ENCODE measurements at regions not wholly inside any gene's neighbourhood (a gene's known extent, or its start where the extent isn't known, plus 50 kb on each side); places are given as distances from the start of the nearest gene placed in this dataset.

GRCh38 chr15:35929740-35930444, 383.9 kb upstream of the DPH6 start:
- Histone ChIP-seq H3K4me3 (ENCODE audit: low read length in 2 of 2) (no peak overlapping the region), H3K27ac (ENCODE audit: low read depth in 2 of 2, low read length in 2 of 2) (no peak overlapping the region), H3K27me3 (ENCODE audit: control insufficient read depth in 2 of 2, insufficient read depth in 2 of 2, low read length in 2 of 2) (no peaks in the 10 kb centered on the region), H3K9ac (ENCODE audit: low read depth in 1 of 2, low read length in 2 of 2) (no peak overlapping the region), H3K4me1 (ENCODE audit: control insufficient read depth in 2 of 2, insufficient read depth in 2 of 2, low read length in 2 of 2) (no peaks in the 10 kb centered on the region), H3K9me3 (ENCODE audit: control insufficient read depth in 2 of 2, low read length in 2 of 2) (no peaks in the 10 kb centered on the region), H3K36me3 (ENCODE audit: control insufficient read depth in 2 of 2, insufficient read depth in 2 of 2, low read length in 2 of 2) (no peaks in the 10 kb centered on the region)

- Histone ChIP-seq H3K36me3 (ENCODE audit: control insufficient read depth in 2 of 2, insufficient read depth in 2 of 2, low read length in 2 of 2) (no peaks in the 10 kb centered on the region), H3K4me1 (ENCODE audit: control insufficient read depth in 2 of 2, insufficient read depth in 2 of 2, low read length in 2 of 2) (no peaks in the 10 kb centered on the region), H3K9me3 (ENCODE audit: control insufficient read depth in 2 of 2, low read length in 2 of 2) (no peaks in the 10 kb centered on the region), H3K4me3 (ENCODE audit: low read length in 2 of 2) (no peak overlapping the region), H3K27ac (ENCODE audit: low read depth in 2 of 2, low read length in 2 of 2) (no peak overlapping the region), H3K27me3 (ENCODE audit: control insufficient read depth in 2 of 2, insufficient read depth in 2 of 2, low read length in 2 of 2) (no peaks in the 10 kb centered on the region), H3K9ac (ENCODE audit: low read depth in 1 of 2, low read length in 2 of 2) (no peak overlapping the region)
Measured at GRCh38 chr15:35931799-35932341, 385.9 kb upstream of the DPH6 start.

- H3K4me3 ChIP-seq (ENCODE audit: low read length in 2 of 2) = no peak overlapping the region
- H3K36me3 ChIP-seq (ENCODE audit: control insufficient read depth in 2 of 2, insufficient read depth in 2 of 2, low read length in 2 of 2) = no peaks in the 10 kb centered on the region
- H3K9me3 ChIP-seq (ENCODE audit: control insufficient read depth in 2 of 2, low read length in 2 of 2) = no peaks in the 10 kb centered on the region
- H3K27me3 ChIP-seq (ENCODE audit: control insufficient read depth in 2 of 2, insufficient read depth in 2 of 2, low read length in 2 of 2) = no peaks in the 10 kb centered on the region
- H3K27ac ChIP-seq (ENCODE audit: low read depth in 2 of 2, low read length in 2 of 2) = no peak overlapping the region
- no peak overlapping the region for H3K9ac ChIP-seq (ENCODE audit: low read depth in 1 of 2, low read length in 2 of 2)
- no peaks in the 10 kb centered on the region for H3K4me1 ChIP-seq (ENCODE audit: control insufficient read depth in 2 of 2, insufficient read depth in 2 of 2, low read length in 2 of 2)
Measured at GRCh38 chr15:35932531-35932930, 386.6 kb upstream of the DPH6 start.

- H3K27ac ChIP-seq (ENCODE audit: low read depth in 2 of 2, low read length in 2 of 2) = no peak overlapping the region
- no peaks in the 10 kb centered on the region for H3K27me3 ChIP-seq (ENCODE audit: control insufficient read depth in 2 of 2, insufficient read depth in 2 of 2, low read length in 2 of 2)
- H3K9me3 ChIP-seq (ENCODE audit: control insufficient read depth in 2 of 2, low read length in 2 of 2) = no peaks in the 10 kb centered on the region
- no peak overlapping the region for H3K4me3 ChIP-seq (ENCODE audit: low read length in 2 of 2)
- H3K9ac ChIP-seq (ENCODE audit: low read depth in 1 of 2, low read length in 2 of 2) = no peak overlapping the region
- H3K36me3 ChIP-seq (ENCODE audit: control insufficient read depth in 2 of 2, insufficient read depth in 2 of 2, low read length in 2 of 2) = no peaks in the 10 kb centered on the region
- H3K4me1 ChIP-seq (ENCODE audit: control insufficient read depth in 2 of 2, insufficient read depth in 2 of 2, low read length in 2 of 2) = no peaks in the 10 kb centered on the region
Measured at GRCh38 chr15:35933531-35933930, 387.6 kb upstream of the DPH6 start.

- no peak overlapping the region for H3K9ac ChIP-seq (ENCODE audit: low read depth in 1 of 2, low read length in 2 of 2)
- H3K27me3 ChIP-seq (ENCODE audit: control insufficient read depth in 2 of 2, insufficient read depth in 2 of 2, low read length in 2 of 2) = no peaks in the 10 kb centered on the region
- H3K36me3 ChIP-seq (ENCODE audit: control insufficient read depth in 2 of 2, insufficient read depth in 2 of 2, low read length in 2 of 2) = no peaks in the 10 kb centered on the region
- H3K4me3 ChIP-seq (ENCODE audit: low read length in 2 of 2) = no peak overlapping the region
- H3K9me3 ChIP-seq (ENCODE audit: control insufficient read depth in 2 of 2, low read length in 2 of 2) = no peaks in the 10 kb centered on the region
- H3K4me1 ChIP-seq (ENCODE audit: control insufficient read depth in 2 of 2, insufficient read depth in 2 of 2, low read length in 2 of 2) = no peaks in the 10 kb centered on the region
- no peak overlapping the region for H3K27ac ChIP-seq (ENCODE audit: low read depth in 2 of 2, low read length in 2 of 2)
Measured at GRCh38 chr15:35934383-35935049, 388.6 kb upstream of the DPH6 start.

- Histone ChIP-seq H3K9me3 (ENCODE audit: control insufficient read depth in 2 of 2, low read length in 2 of 2) (no peaks in the 10 kb centered on the region), H3K36me3 (ENCODE audit: control insufficient read depth in 2 of 2, insufficient read depth in 2 of 2, low read length in 2 of 2) (no peaks in the 10 kb centered on the region), H3K27me3 (ENCODE audit: control insufficient read depth in 2 of 2, insufficient read depth in 2 of 2, low read length in 2 of 2) (no peaks in the 10 kb centered on the region), H3K9ac (ENCODE audit: low read depth in 1 of 2, low read length in 2 of 2) (no peak overlapping the region), H3K4me3 (ENCODE audit: low read length in 2 of 2) (no peak overlapping the region), H3K27ac (ENCODE audit: low read depth in 2 of 2, low read length in 2 of 2) (no peak overlapping the region), H3K4me1 (ENCODE audit: control insufficient read depth in 2 of 2, insufficient read depth in 2 of 2, low read length in 2 of 2) (no peaks in the 10 kb centered on the region)
Measured at GRCh38 chr15:35936284-35936683, 390.3 kb upstream of the DPH6 start.

GRCh38 chr15:35937380-35937779, 391.4 kb upstream of the DPH6 start:
- Histone ChIP-seq H3K27ac (ENCODE audit: low read depth in 2 of 2, low read length in 2 of 2) (no peak overlapping the region), H3K4me3 (ENCODE audit: low read length in 2 of 2) (no peak overlapping the region), H3K9ac (ENCODE audit: low read depth in 1 of 2, low read length in 2 of 2) (no peak overlapping the region), H3K27me3 (ENCODE audit: control insufficient read depth in 2 of 2, insufficient read depth in 2 of 2, low read length in 2 of 2) (no peaks in the 10 kb centered on the region), H3K9me3 (ENCODE audit: control insufficient read depth in 2 of 2, low read length in 2 of 2) (no peaks in the 10 kb centered on the region), H3K36me3 (ENCODE audit: control insufficient read depth in 2 of 2, insufficient read depth in 2 of 2, low read length in 2 of 2) (no peaks in the 10 kb centered on the region), H3K4me1 (ENCODE audit: control insufficient read depth in 2 of 2, insufficient read depth in 2 of 2, low read length in 2 of 2) (no peaks in the 10 kb centered on the region)

- no peak overlapping the region for H3K9ac ChIP-seq (ENCODE audit: low read depth in 1 of 2, low read length in 2 of 2)
Measured at GRCh38 chr15:35944945-35945585, 399.1 kb upstream of the DPH6 start.

GRCh38 chr15:35953424-35953823, 407.5 kb upstream of the DPH6 start:
- Histone ChIP-seq H3K27me3 (ENCODE audit: control insufficient read depth in 2 of 2, insufficient read depth in 2 of 2, low read length in 2 of 2) (no peaks in the 10 kb centered on the region), H3K4me3 (ENCODE audit: low read length in 2 of 2) (no peak overlapping the region), H3K9ac (ENCODE audit: low read depth in 1 of 2, low read length in 2 of 2) (no peak overlapping the region), H3K9me3 (ENCODE audit: control insufficient read depth in 2 of 2, low read length in 2 of 2) (no peaks in the 10 kb centered on the region), H3K4me1 (ENCODE audit: control insufficient read depth in 2 of 2, insufficient read depth in 2 of 2, low read length in 2 of 2) (no peaks in the 10 kb centered on the region), H3K36me3 (ENCODE audit: control insufficient read depth in 2 of 2, insufficient read depth in 2 of 2, low read length in 2 of 2) (no peaks in the 10 kb centered on the region), H3K27ac (ENCODE audit: low read depth in 2 of 2, low read length in 2 of 2) (no peak overlapping the region)

More at GRCh38 chr15:35944945-35945585, 399.1 kb upstream of the DPH6 start:
- no peaks in the 10 kb centered on the region for H3K36me3 ChIP-seq (ENCODE audit: control insufficient read depth in 2 of 2, insufficient read depth in 2 of 2, low read length in 2 of 2)
- no peaks in the 10 kb centered on the region for H3K27me3 ChIP-seq (ENCODE audit: control insufficient read depth in 2 of 2, insufficient read depth in 2 of 2, low read length in 2 of 2)
- no peak overlapping the region for H3K27ac ChIP-seq (ENCODE audit: low read depth in 2 of 2, low read length in 2 of 2)
- H3K9me3 ChIP-seq (ENCODE audit: control insufficient read depth in 2 of 2, low read length in 2 of 2) = no peaks in the 10 kb centered on the region
- H3K4me1 ChIP-seq (ENCODE audit: control insufficient read depth in 2 of 2, insufficient read depth in 2 of 2, low read length in 2 of 2) = no peaks in the 10 kb centered on the region
- H3K4me3 ChIP-seq (ENCODE audit: low read length in 2 of 2) = no peak overlapping the region

- no peaks in the 10 kb centered on the region for H3K9me3 ChIP-seq (ENCODE audit: control insufficient read depth in 2 of 2, low read length in 2 of 2)
Measured at GRCh38 chr15:35956056-35956455, 410.1 kb upstream of the DPH6 start.

More at GRCh38 chr15:35956056-35956455, 410.1 kb upstream of the DPH6 start:
- H3K9ac ChIP-seq (ENCODE audit: low read depth in 1 of 2, low read length in 2 of 2) = no peak overlapping the region
- H3K27ac ChIP-seq (ENCODE audit: low read depth in 2 of 2, low read length in 2 of 2) = no peak overlapping the region
- no peaks in the 10 kb centered on the region for H3K36me3 ChIP-seq (ENCODE audit: control insufficient read depth in 2 of 2, insufficient read depth in 2 of 2, low read length in 2 of 2)
- no peaks in the 10 kb centered on the region for H3K4me1 ChIP-seq (ENCODE audit: control insufficient read depth in 2 of 2, insufficient read depth in 2 of 2, low read length in 2 of 2)
- H3K27me3 ChIP-seq (ENCODE audit: control insufficient read depth in 2 of 2, insufficient read depth in 2 of 2, low read length in 2 of 2) = no peaks in the 10 kb centered on the region
- no peak overlapping the region for H3K4me3 ChIP-seq (ENCODE audit: low read length in 2 of 2)
